GM12878 (cell line): ENCODE measurements at regions not wholly inside any gene's neighbourhood (a gene's known extent, or its start where the extent isn't known, plus 50 kb on each side); places are given as distances from the start of the nearest gene placed in this dataset.

Experiments
- CHD4 ChIP-seq: fragments of 200-600 bp; sonication (generic); IDR thresholded peaks from 2 replicates; pipeline ENCODE4 v1.6.1; 2016; ENCODE audit warnings: mild to moderate bottlenecking
- CREB1 ChIP-seq: IDR thresholded peaks from 2 replicates; pipeline ENCODE4 v1.6.1; 2012; ENCODE audit warnings: low read depth, mild to moderate bottlenecking, inconsistent platforms
- HCFC1 ChIP-seq: fragments of 150-350 bp; IDR thresholded peaks from 2 replicates; pipeline ENCODE4 v1.6.1; 2014; ENCODE audit warnings: low read length
- KDM1A ChIP-seq: fragments of 200-600 bp; sonication (generic); IDR thresholded peaks from 2 replicates; pipeline ENCODE4 v1.6.1; 2016; ENCODE audit warnings: borderline replicate concordance
- MTA2 ChIP-seq: fragments of 450-650 bp; IDR thresholded peaks from 2 replicates; pipeline ENCODE4 v1.6.1; 2016; ENCODE audit warnings: low read depth, mild to moderate bottlenecking, moderate library complexity
- NR2F1 ChIP-seq: fragments of 450-650 bp; conservative IDR thresholded peaks from 2 replicates; pipeline ENCODE4 v1.6.1; 2017; ENCODE audit warnings: mild to moderate bottlenecking
- SRF ChIP-seq, 2 experiments: IDR thresholded peaks; 2 replicates each; pipeline ENCODE4 v1.6.1; 2011; ENCODE audit warnings: low read depth in 2 of 2, low read length in 2 of 2, mild to moderate bottlenecking in 1 of 2, moderate library complexity in 1 of 2
- TARDBP ChIP-seq: IDR thresholded peaks from 2 replicates; pipeline ENCODE4 v1.6.1; 2016; ENCODE audit warnings: borderline replicate concordance
- TF ChIP-seq, protein P1 (sequence below): fragments of 450-650 bp; formaldehyde crosslinking; IDR thresholded peaks from 2 replicates; pipeline ENCODE4 v1.5.0; 2022; ENCODE audit warnings: mild to moderate bottlenecking, missing genetic modification characterization
- TF ChIP-seq, protein P2 (sequence below): IDR thresholded peaks from 2 replicates; pipeline ENCODE4 v1.6.1; 2012; ENCODE audit warnings: improper control_type of control experiment, low read depth, low read length; ENCODE audit not compliant: insufficient replicate concordance

DNA sequence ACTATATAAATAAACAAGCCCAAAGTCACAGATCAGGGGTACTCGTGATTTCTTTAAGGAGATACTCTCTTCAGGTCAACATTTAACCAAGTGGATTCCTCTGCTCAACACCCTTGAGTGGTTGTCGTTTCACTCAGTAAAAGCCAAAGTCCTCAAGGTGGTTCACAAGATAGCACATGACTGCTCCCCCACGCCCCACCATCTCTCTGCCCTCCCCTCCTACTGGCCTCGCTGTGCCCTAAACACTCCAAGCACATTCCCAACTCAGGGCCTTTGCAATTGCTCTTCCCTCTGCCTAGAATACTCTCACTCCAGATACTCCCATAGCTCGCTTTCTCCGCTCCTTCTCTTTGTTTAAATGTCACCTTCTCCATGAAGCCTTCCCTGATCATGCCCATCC, 72.1 kb upstream of the FHIP2A start (continued):
- TF ChIP-seq KDM1A (no peak), CHD4 (no peak), SRF (IDR thresholded peaks at IDR 0.05; ENCODE audit: low read depth in 2 of 2, low read length in 2 of 2) (no peak), NR2F1 (no peak), CREB1 (no peak), HCFC1 (no peak), TARDBP (no peak), MTA2 (no peak)
- TF ChIP-seq, protein P1, sequence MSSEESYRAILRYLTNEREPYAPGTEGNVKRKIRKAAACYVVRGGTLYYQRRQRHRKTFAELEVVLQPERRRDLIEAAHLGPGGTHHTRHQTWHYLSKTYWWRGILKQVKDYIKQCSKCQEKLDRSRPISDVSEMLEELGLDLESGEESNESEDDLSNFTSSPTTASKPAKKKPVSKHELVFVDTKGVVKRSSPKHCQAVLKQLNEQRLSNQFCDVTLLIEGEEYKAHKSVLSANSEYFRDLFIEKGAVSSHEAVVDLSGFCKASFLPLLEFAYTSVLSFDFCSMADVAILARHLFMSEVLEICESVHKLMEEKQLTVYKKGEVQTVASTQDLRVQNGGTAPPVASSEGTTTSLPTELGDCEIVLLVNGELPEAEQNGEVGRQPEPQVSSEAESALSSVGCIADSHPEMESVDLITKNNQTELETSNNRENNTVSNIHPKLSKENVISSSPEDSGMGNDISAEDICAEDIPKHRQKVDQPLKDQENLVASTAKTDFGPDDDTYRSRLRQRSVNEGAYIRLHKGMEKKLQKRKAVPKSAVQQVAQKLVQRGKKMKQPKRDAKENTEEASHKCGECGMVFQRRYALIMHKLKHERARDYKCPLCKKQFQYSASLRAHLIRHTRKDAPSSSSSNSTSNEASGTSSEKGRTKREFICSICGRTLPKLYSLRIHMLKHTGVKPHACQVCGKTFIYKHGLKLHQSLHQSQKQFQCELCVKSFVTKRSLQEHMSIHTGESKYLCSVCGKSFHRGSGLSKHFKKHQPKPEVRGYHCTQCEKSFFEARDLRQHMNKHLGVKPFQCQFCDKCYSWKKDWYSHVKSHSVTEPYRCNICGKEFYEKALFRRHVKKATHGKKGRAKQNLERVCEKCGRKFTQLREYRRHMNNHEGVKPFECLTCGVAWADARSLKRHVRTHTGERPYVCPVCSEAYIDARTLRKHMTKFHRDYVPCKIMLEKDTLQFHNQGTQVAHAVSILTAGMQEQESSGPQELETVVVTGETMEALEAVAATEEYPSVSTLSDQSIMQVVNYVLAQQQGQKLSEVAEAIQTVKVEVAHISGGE: no peak
- TF ChIP-seq, protein P2, sequence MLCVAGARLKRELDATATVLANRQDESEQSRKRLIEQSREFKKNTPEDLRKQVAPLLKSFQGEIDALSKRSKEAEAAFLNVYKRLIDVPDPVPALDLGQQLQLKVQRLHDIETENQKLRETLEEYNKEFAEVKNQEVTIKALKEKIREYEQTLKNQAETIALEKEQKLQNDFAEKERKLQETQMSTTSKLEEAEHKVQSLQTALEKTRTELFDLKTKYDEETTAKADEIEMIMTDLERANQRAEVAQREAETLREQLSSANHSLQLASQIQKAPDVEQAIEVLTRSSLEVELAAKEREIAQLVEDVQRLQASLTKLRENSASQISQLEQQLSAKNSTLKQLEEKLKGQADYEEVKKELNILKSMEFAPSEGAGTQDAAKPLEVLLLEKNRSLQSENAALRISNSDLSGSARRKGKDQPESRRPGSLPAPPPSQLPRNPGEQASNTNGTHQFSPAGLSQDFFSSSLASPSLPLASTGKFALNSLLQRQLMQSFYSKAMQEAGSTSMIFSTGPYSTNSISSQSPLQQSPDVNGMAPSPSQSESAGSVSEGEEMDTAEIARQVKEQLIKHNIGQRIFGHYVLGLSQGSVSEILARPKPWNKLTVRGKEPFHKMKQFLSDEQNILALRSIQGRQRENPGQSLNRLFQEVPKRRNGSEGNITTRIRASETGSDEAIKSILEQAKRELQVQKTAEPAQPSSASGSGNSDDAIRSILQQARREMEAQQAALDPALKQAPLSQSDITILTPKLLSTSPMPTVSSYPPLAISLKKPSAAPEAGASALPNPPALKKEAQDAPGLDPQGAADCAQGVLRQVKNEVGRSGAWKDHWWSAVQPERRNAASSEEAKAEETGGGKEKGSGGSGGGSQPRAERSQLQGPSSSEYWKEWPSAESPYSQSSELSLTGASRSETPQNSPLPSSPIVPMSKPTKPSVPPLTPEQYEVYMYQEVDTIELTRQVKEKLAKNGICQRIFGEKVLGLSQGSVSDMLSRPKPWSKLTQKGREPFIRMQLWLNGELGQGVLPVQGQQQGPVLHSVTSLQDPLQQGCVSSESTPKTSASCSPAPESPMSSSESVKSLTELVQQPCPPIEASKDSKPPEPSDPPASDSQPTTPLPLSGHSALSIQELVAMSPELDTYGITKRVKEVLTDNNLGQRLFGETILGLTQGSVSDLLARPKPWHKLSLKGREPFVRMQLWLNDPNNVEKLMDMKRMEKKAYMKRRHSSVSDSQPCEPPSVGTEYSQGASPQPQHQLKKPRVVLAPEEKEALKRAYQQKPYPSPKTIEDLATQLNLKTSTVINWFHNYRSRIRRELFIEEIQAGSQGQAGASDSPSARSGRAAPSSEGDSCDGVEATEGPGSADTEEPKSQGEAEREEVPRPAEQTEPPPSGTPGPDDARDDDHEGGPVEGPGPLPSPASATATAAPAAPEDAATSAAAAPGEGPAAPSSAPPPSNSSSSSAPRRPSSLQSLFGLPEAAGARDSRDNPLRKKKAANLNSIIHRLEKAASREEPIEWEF: no peak
